SH-SY5Y (cell line): ENCODE measurements at regions not wholly inside any gene's neighbourhood (a gene's known extent, or its start where the extent isn't known, plus 50 kb on each side); places are given as distances from the start of the nearest gene placed in this dataset.

ENCODE experiments used
- GATA2 ChIP-seq: IDR thresholded peaks from 2 replicates; pipeline ENCODE4 v1.6.1; 2011; ENCODE audit warnings: mild to moderate bottlenecking, low read depth, low read length
- GATA3 ChIP-seq: IDR thresholded peaks from 2 replicates; pipeline ENCODE4 v1.6.1; 2011; ENCODE audit warnings: low read depth, mild to moderate bottlenecking, low read length, moderate library complexity

GRCh38 chr11:115930291-115930690 lies 426.1 kb upstream of the CADM1 start:
- TF ChIP-seq GATA3 (no peak), GATA2 (no peak)
